NK-92 treated with Interleukin-12 subunit alpha and Interleukin-12 subunit beta, amount 100 ng/mL, for 24 hours (cell line): ENCODE measurements at regions not wholly inside any gene's neighbourhood (a gene's known extent, or its start where the extent isn't known, plus 50 kb on each side); places are given as distances from the start of the nearest gene placed in this dataset.

Experiments
- DNase-seq: peaks from one replicate; lab custom pipeline; 2025; lab: John Stamatoyannopoulos, UW

DNA sequence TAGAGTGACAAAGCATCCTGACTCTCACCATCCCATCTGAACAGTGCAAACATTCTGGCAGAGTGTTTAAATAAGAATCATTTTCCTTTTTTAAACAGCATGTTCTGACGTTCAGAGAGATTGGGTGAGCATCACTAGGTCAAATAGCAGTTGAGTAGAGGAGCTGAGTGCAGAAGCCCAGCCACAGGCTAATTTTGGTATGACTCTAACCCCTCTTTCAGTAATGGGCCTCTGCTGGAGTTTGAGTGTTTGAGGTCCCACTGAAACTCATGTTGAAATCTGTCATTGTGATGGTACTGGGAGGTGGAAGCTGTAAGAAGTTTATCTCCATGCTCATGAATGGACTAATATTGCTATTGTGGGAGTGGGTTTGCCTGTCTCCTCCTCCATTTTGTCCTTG is 194.4 kb downstream of the SALL1 start:
- DNase-seq, result no peak

DNA sequence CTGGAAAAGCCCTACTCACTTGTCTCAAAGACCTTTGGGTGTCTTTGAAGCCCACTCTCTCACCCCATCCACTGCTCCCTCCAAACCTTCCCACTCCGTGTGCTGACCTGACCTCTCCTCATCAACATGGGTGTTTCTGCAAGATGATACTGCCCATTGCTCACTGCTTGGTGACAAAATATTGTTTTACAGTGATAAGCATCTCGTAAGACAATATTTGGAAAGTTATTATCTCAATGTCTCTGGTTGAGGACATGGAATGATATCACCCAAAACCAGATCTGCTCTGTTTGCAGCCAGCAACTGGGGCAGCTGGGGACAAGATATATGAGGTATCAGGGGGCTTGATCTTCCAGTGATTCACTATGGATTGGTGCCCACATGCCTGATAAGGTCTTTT is 195.8 kb downstream of the SALL1 start:
- DNase-seq, result no peak

DNA sequence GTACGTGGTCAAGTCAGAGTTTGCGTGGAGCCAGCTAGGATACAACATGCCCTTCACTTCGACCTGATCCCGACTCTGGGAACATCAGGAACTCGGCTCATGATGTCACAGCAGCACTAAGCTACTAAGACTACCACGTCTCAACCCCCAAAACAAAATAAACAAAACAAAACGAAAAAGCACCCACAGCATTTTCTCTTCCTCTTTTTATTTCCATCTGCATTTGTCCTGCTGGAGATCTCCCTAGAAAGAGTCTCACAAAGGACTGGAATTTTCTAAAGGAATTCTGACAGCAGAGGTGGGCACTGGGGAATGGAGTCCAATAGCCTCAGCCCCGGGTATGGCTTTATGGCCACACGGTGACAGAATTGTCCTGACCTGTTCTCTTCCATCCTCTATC is 196.6 kb downstream of the SALL1 start:
- DNase-seq, result no peak

DNA sequence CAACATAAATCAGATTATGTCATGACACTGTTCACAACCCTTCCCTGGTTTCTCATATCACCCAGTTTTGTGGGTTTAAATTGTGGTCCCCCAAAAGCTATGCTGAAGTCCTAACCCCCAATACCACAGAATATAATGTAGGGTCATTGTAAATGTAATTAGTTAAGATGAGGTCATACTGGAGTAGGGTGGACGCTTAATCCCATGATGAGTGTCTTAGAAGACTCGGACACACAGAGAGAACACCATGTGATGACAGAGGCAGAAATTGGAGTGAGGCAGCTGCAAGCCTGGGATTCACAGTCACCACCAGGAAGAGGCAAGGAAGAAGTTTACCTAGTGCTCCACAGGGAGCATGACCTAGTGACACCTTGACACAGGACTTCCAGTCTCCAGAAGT is 197.8 kb downstream of the SALL1 start:
- no peak for DNase-seq

DNA sequence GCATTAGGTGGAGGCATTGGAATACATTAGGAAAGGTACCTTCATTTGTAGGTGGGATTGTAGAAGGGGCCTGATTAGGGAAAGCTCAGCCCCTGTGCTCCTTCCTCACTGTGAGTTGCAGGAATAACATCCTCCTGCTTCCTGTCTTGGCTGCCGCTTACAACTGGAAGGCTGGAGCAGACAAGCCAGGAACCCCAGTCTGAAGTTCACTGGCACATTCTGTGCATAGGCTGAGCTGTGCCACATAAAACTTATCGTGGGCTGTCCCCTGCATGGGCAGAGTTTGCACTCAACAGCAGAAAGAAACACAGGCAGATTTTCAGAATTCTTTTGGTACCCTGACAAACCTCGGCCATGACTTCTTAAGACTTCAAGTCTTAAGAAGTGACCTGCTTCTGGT is 200.1 kb downstream of the SALL1 start:
- DNase-seq, result no peak

DNA sequence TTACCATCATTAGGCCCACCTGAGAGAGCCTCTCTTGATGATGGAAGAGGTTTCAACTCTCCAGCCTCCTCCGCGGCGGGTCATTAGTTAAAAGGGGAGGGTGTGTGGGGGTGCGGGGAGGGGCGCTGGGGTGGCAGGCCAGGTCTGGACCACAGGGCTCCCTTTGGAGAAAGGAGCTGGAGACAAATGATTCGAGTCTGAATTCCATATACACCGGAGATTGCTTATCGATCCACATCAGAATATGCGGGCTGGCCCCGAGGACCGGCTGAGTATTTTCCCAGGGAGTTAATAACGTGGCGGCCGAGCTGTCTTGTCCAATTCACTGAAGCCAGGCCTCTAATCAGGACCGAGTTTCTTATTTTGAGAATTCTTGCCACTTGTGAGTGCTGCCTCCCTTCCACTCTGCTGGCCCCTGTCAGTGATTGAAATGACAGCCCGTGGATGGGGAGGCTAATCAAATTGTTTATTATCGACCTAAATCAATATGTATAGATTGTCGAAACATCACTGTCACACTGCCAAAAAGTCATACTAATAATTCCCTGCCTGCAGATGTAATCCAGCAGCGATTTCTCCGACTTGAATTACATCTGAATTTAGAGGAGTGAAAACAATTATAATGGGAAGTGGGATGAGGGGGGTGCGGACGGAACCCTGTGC is 202.7 kb downstream of the SALL1 start:
- no peak for DNase-seq

DNA sequence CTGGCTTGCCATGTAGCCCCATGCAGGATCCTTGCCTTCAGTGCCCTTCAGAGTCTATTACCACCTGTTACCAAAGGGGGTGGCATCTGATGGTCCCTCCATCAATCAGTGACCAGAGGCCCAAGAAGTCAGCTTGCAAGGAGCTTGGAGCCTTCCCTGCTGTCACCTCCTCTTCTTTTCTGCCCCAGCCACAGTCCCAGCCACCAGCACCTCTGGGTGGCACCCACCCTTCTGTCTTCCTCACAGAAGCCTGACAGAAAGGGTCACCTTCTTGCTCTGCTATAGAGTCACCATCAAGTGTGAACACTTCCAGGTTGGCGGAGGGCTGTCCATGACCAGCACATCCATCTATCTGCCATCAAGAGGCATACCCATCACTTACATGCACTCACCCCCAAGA is 203.2 kb downstream of the SALL1 start:
- no peak for DNase-seq

DNA sequence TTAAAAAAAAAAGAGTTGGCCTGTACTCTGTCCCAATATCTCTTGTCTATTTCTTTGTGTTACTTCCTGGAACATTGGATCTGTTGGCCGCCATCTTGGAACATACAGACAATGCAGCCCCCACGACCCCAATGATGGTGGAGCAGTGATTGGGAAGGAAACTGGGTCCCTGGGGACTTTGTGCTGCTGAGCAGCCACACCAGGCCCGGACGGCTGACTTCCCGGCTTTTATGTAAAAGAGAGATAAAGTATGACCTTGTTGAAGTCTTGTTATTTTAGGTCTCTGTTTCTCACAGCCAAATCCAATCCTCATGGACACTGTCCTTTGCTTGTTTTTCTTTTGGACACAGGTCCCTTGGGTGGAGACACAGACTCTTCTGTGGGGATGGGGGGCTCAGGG is 204.5 kb downstream of the SALL1 start:
- no peak for DNase-seq

DNA sequence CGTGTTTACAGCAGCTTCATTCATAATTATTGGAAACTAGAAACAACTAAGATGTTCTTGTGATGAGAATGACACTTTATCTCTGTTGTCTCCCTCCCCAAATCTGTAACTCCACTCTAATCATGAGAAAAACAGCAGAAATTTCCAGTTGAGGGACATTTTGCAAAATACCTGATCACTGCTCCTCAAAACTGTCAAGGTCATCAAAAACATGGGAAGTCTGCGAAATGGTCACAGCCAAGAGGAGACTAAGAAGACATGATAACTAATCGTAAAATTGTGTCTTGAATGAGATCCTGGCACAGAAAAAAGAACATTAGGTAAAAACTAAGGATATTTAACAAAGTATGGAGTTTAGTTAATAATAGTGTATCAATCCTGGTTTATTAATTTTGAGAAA is 204.2 kb downstream of the CYLD start:
- DNase-seq, result no peak

DNA sequence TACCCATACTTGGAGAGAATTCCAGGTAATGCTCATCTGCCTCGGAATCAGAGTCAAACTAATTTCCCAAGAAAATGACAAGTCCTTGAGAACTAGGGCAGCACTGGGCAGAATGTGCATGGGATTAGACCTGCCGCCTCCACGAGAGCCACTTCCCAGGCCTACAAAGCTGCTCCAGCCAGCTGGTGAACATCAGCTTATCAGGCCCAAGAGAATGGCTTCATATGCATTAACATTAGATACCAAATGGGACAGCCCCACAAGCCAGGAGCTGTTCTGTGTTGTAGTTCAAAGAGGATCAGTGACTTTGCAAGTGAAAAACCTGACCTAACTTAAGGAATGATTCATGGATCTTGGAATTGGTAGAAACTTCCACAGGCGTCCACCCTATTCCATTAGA is 203.3 kb downstream of the CYLD start:
- DNase-seq, result no peak

DNA sequence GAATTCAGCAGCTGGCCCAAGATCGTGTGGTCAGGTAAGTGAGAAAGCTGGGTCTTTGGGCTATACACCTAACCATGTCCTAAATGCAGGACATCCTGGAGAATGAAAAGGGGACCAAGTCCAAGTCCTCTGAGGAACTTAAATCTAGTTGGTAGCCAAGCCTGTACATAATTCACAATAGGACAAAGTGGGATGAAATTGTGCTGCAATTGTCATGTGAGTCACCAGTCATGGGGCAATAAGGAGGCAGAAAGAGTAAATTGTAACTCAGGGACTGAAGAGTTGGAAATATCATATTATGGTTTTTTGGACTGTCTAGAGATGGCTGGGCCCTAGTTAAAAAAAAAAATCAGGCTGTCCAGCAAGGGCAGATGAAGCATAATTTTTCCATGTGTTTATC is 202.6 kb downstream of the CYLD start:
- DNase-seq, result no peak

DNA sequence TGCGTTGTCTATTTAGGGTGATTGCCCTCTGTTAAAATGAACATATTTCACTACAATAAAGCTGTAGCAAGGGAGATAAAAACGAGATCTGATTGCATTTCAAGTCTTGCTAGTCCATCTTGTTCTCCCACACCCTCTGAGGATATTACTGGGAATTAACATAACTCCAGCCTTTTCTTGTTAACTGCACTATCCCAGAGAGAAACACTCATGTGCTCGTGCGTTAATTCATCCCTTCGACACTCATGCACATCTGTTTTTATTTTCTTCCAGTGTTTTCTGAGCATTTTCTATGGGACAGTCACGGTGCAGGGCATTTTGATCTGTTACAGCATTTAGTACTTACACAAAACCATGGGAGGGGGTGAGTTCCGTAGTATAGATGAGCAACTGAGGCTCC is 202.1 kb downstream of the CYLD start:
- DNase-seq, result no peak

DNA sequence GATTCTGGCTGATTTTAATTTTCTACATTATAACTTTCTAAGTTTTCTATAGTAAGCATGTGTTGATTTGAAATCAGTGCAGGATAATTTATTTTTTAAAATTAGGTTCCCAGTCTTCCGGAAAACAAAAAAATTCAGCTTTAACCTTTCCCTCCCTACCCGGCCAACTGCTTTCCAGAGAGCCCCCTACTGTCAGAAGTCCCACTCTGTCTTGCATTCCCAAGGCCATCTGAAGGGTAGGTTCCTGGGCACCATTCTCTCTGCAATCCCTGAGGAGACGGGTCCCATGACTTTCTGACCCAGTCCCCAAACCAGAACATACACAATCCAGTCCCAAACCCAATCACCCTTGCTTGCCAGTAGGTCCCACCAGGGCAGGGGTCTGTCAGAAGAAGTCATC is 200.3 kb downstream of the CYLD start:
- DNase-seq, result no peak

DNA sequence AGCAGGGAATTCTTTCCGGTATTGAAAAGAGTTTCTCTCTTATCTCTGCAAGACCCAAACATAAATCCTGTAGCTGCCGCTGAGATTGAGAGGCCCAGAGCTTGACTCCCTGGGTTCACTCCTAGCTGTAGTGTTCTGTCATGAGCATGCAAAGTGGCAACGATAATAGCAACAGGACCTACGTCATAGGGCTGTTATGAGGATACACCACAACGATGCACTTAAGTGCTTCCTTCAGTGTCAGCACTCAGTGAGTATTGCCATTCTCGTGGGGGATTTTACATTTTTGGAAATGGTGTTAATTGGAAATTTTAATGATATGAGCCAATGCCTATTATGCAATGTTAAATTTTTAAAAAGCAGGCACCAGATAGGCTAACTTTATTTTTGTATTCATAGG is 199.8 kb downstream of the CYLD start:
- no peak for DNase-seq

DNA sequence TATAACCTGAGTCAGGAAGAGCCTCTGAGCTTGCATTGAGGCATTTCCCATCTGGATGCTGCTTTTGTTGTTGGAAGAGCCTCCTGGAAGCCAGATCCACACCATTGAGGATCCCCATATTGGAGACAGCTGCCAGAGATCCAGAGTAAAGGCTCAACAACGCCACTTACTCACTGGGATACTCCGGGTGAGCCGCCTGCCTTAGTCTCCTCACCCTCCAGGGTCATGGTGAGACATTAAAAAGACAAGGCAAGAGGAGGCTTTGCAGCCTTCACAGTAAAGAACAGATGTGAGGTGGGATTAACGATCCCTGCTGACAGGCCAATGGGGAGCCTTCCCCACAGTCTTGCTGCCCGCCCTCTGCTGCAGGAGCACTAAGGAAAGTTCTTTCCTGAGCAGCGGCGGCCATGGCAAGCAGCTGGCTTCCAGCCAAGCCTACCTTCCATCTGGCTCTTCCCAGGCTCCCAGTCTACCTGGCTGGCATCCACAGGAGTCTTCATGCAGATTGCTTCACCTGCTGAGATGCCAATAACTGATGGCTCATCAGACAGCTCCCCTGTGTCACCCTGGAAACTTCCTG is 198.5 kb downstream of the CYLD start:
- DNase-seq, result no peak

DNA sequence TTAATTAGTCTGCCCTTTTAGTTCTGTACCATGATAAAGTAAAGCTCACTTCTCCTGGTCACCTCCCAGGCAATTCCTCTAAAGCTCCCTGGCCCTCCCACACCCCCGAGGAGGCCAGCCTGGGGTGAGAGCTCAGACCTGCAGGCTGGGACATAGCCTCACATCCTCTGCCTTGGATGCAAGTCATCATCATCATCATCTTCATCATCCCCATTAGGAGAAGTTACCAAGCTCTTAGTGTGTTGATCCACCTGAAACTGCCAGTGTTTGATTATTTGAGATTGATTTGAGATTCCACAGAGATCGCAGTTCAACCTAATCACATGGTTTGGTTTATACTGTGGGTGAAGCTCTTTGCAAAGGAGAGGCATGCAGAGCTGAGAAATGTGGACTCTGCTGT is 197.5 kb downstream of the CYLD start:
- DNase-seq, result no peak

DNA sequence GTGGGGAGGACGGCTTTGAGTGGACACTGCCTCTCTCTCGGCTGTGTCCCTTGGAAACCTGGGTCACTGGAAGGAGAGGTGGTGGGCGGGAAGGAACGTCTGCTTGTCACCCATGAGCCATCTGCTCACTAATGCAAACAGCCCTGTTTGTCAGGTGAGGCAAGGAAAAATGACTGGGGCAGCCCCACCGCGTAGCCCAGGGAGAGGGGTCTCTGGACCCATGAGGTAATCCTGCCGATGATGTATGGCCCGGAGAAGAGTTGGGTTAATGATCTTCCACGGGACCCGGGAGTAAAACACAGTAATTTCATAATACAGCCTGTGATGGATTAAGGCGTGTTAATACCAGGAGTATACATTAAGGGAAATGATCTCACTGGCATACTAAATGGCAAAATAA is 197.0 kb downstream of the CYLD start:
- DNase-seq, result no peak

DNA sequence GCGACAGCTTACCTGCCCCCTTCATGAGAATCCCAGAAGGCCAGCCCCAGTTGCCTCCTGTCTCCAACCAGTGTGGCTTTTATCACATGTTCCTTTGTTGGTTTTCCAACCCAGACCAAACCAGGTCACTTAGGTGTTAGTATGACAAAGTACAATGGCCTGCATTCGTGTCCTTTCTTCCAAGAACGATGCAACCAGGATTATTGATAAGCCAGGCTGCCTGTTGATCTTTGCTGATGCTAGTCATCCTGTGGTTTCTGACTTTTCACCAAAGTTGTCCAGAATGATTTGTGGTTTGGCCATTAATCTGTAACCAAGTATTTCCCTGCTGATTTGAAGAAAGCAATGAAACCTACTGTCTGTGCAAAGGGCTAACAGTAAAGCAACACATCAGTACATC is 191.4 kb downstream of the CYLD start:
- no peak for DNase-seq

DNA sequence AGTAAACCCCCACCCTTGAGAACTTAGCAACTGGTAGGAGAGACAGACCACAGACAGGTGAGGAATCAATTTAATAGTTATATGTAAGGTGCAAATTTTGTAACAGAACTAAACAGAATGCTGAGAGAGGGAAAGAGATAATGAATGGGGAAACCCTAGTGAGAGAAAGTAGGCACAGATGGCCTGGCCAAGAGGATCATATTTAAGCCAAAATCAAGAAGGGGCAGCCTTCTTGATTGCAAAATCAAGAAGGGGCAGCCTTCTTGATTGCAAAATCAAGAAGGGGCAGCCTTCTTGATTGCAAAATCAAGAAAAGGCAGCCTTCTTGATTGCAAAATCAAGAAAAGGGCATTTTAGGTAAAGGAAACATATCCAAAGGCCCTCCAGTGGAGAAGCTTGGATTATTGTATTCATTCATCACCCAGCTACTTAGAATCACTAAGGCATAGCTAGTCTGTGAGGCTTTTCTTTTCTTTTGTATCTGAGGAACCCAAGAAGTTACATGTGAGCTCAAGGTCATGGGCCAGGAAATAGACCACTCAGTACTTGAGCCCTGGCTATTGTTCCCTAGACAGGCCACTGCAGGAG is 190.6 kb downstream of the CYLD start:
- no peak for DNase-seq

DNA sequence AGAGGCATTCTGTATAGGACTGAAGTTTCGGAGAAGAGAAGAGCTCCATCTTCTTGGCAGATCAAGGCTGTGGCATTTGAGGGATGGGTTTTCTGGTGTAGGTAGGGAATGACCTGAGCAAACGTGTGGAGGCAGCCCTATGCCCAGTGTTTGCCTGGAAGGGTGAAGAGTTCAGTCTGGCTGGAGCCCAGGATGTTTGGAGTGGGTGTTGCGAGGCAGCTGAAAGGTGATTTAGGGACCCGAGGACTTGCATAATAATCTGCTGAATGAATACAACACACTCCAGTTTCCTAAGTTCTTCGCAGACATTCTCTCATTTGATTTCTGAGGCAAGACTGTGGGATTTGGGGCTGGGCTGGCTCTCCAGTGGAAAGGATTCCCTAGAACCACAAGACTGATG is 186.2 kb downstream of the CYLD start:
- no peak for DNase-seq

DNA sequence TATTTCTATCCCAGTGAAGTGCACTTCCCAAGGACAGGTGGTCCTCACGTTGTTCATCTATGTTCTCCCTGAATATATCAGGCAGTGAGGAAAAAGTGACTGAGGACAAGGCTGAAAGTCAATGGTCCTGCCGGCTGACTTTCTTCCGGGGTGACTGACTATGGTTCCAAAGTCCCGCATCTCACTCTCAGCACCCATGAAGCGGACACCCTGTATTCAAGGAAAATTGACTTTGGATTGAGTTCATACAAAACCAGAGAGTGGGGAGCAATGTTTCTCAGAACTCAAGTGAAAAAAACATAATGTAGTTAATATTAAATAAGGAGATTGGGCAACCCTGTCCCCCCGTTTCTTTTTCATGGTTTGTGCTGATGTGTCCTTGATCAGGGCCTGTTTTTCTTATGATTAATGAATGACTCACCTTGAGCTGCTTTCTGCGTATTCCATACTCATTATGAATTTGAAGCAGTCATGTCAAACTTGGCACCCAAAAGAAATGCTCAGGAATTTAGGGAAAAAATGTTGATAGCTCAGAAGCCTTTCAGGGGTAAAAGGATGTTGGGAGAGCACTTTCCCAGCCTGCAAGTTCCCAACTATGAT is 184.0 kb downstream of the CYLD start:
- no peak for DNase-seq

DNA sequence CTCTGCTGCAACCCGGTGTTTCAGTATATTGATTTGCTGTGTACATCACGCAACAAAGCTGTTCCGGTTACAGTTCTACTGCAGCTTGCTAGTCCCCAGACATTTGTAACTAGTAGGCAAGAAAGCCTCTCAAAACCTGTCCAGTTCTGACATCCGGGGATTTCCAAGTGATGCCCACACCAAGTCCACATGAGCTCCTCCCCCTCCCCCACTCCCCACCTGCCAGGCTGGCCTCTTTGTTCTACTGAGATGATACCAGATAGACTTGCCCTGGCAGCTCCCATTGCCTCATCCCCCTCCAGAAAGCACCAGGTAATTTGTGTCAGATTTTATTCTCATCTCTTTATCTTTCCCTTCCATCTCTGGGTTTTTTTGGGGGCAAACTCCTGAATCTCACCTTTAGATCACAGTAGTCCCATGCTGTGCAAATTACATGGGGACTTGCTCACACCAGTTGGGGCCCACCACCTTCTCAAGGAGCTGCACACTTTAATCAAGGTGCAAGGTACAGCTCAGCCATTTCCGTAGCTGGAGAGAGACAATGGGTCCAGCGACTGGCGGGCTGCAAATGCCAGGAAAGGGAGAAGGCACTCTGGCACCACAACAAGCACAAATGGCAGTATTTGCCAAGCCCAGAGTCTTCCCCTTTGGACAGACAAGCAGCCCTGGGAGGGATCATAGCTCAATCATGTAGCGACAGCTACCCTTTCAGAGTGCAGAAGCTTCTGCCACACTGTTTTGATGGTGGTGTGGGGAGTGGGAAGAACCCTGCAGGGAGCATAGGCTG is 183.1 kb downstream of the CYLD start:
- DNase-seq, result no peak
